AG10803 (cell line): ENCODE measurements at regions not wholly inside any gene's neighbourhood (a gene's known extent, or its start where the extent isn't known, plus 50 kb on each side); places are given as distances from the start of the nearest gene placed in this dataset.

Experiments
- DNase-seq: peaks from one replicate; pipeline ENCODE4 v3.0.0; 2010; ENCODE audit warnings: low read depth
- H3K4me3 ChIP-seq: 2 replicates; pipeline ENCODE4 v1.5.1; 2011; ENCODE audit warnings: mild to moderate bottlenecking, low read length, control low read depth
- CTCF ChIP-seq: conservative IDR thresholded peaks from 2 replicates; pipeline ENCODE4 v1.5.1; 2011; ENCODE audit warnings: mild to moderate bottlenecking, low read length, control low read depth, inconsistent platforms

GRCh38 chr6:141664744-141665143 lies 468.0 kb upstream of the GJE1 start:
- no peak for DNase-seq
- TF ChIP-seq CTCF: no peak
- H3K4me3 ChIP-seq: no peak overlapping the region

GRCh38 chr6:141659582-141659981 lies 473.1 kb upstream of the GJE1 start:
- TF ChIP-seq CTCF: no peak
- no peak for DNase-seq
- no peak overlapping the region for H3K4me3 ChIP-seq

- no peak for DNase-seq
- no peak for TF ChIP-seq CTCF
- H3K4me3 ChIP-seq: no peak overlapping the region
Measured at GRCh38 chr6:141658696-141659095, 474.0 kb upstream of the GJE1 start.

- no peak for DNase-seq
- no peak for TF ChIP-seq CTCF
- H3K4me3 ChIP-seq: no peak overlapping the region
Measured at GRCh38 chr6:141657812-141658211, 474.9 kb upstream of the GJE1 start.

- DNase-seq: no peak
- no peak overlapping the region for H3K4me3 ChIP-seq
- no peak for TF ChIP-seq CTCF
Measured at GRCh38 chr6:141653590-141653989, 479.1 kb upstream of the GJE1 start.

GRCh38 chr6:141641951-141642350 lies 490.8 kb upstream of the GJE1 start:
- no peak for DNase-seq
- H3K4me3 ChIP-seq: no peak overlapping the region
- no peak for TF ChIP-seq CTCF

GRCh38 chr6:141641406-141641805 lies 491.3 kb upstream of the GJE1 start:
- no peak for DNase-seq
- TF ChIP-seq CTCF: no peak
- no peak overlapping the region for H3K4me3 ChIP-seq
